Keratinocyte (primary cell): ENCODE measurements at regions not wholly inside any gene's neighbourhood (a gene's known extent, or its start where the extent isn't known, plus 50 kb on each side); places are given as distances from the start of the nearest gene placed in this dataset.

Source experiments
- DNase-seq: peaks from one replicate; pipeline ENCODE4 v3.0.0-alpha.2; 2011; ENCODE audit warnings: low read depth, missing footprints, low spot score
- FAIRE-seq: peaks from 2 replicates; lab custom pipeline; 2011; peaks lifted over from hg19 to GRCh38; lab: Jason Lieb, UNC
- H2AFZ ChIP-seq: 2 replicates; pipeline ENCODE4 v1.6.0; 2012; ENCODE audit warnings: low read length, control low read depth, inconsistent platforms; ENCODE audit not compliant: control insufficient read depth
- H3K27ac ChIP-seq: 2 replicates; pipeline ENCODE4 v1.5.1; 2011; ENCODE audit warnings: low read length; ENCODE audit not compliant: control insufficient read depth, insufficient read depth
- H3K27me3 ChIP-seq: 3 replicates; pipeline ENCODE4 v1.6.0; 2011; ENCODE audit warnings: low read length; ENCODE audit not compliant: control insufficient read depth, insufficient read depth; ENCODE audit errors: extremely low read depth
- H3K36me3 ChIP-seq, 2 experiments: 2 replicates in 1 of 2; 3 replicates in 1 of 2; pipeline ENCODE4 v1.5.1; 2011; ENCODE audit warnings: low read length in 2 of 2, mild to moderate bottlenecking in 1 of 2; ENCODE audit not compliant: control insufficient read depth in 2 of 2, insufficient read depth in 2 of 2; ENCODE audit errors: extremely low read depth in 1 of 2
- H3K4me1 ChIP-seq: 3 replicates; pipeline ENCODE4 v1.5.1; 2011; ENCODE audit warnings: low read length; ENCODE audit not compliant: control insufficient read depth, insufficient read depth; ENCODE audit errors: extremely low read depth
- H3K4me2 ChIP-seq: 3 replicates; pipeline ENCODE4 v1.6.0; 2011; ENCODE audit warnings: low read depth, low read length; ENCODE audit not compliant: control insufficient read depth, insufficient read depth; ENCODE audit errors: extremely low read depth
- H3K4me3 ChIP-seq, 3 experiments: fragments of 200-600 bp in 1 of 3; sonication (generic) in 1 of 3; 2 replicates in 2 of 3; 3 replicates in 1 of 3; pipeline ENCODE4 v1.5.1; 2011 to 2016; ENCODE audit warnings: low read length in 3 of 3, mild to moderate bottlenecking in 3 of 3, control low read depth in 2 of 3, inconsistent platforms in 1 of 3, low read depth in 1 of 3, mixed read lengths in 1 of 3, mixed run types in 1 of 3, moderate library complexity in 1 of 3; ENCODE audit not compliant: control insufficient read depth in 2 of 3, insufficient read depth in 2 of 3; ENCODE audit errors: extremely low read depth in 1 of 3
- H3K79me2 ChIP-seq: 2 replicates; pipeline ENCODE4 v1.6.0; 2012; ENCODE audit warnings: low read length; ENCODE audit not compliant: control insufficient read depth, insufficient read depth
- H3K9ac ChIP-seq: 3 replicates; pipeline ENCODE4 v1.6.0; 2011; ENCODE audit warnings: low read length; ENCODE audit not compliant: control insufficient read depth, insufficient read depth; ENCODE audit errors: extremely low read depth
- H3K9me1 ChIP-seq: 3 replicates; pipeline ENCODE4 v1.6.0; 2011; ENCODE audit warnings: low read length; ENCODE audit not compliant: control insufficient read depth, insufficient read depth; ENCODE audit errors: extremely low read depth
- H3K9me3 ChIP-seq: 2 replicates; pipeline ENCODE4 v1.5.1; 2012; ENCODE audit warnings: low read depth, low read length; ENCODE audit not compliant: control insufficient read depth
- H4K20me1 ChIP-seq: 3 replicates; pipeline ENCODE4 v1.6.0; 2011; ENCODE audit warnings: low read length; ENCODE audit not compliant: control insufficient read depth, insufficient read depth; ENCODE audit errors: extremely low read depth
- CTCF ChIP-seq, 3 experiments: IDR thresholded peaks in 1 of 3; conservative IDR thresholded peaks in 1 of 3; optimal IDR thresholded peaks in 1 of 3; 2 replicates in 2 of 3; 3 replicates in 1 of 3; pipeline versions ENCODE3 to v1.5.1; 2011; ENCODE audit warnings: low read length in 3 of 3, mild to moderate bottlenecking in 3 of 3, moderate library complexity in 2 of 3, control low read depth in 1 of 3, inconsistent platforms in 1 of 3; ENCODE audit not compliant: insufficient read depth in 2 of 3; ENCODE audit errors: extremely low read depth in 1 of 3
- EZH2 ChIP-seq: IDR thresholded peaks from one replicate; pipeline ENCODE4 v1.6.1; 2012; ENCODE audit warnings: inconsistent platforms, mild to moderate bottlenecking, low read length, moderate library complexity
- dilution Hi-C: fragments of 300-500 bp; cut with MboI; formaldehyde crosslinking; loops from one replicate; pipeline ENCODE4 v1.7.0; 2020; ENCODE audit warnings: low sequenced_read_pairs; ENCODE audit not compliant: extremely low pct_ligation_motif_present

- Histone ChIP-seq H3K27ac (no peak overlapping the region), H3K4me2 (no peak overlapping the region), H3K4me3 (no peak overlapping the region), H3K79me2 (no peaks in the 10 kb centered on the region), H3K27me3 (no peaks in the 10 kb centered on the region), H2AFZ (no peak overlapping the region), H3K9ac (no peak overlapping the region), H3K9me3 (no peaks in the 10 kb centered on the region), H3K4me1 (peaks cover 4% of the 10 kb centered on the region), H3K9me1 (no peaks in the 10 kb centered on the region), H4K20me1 (no peaks in the 10 kb centered on the region), H3K36me3 (no peaks in the 10 kb centered on the region)
- TF ChIP-seq CTCF (optimal IDR thresholded peaks at IDR 0.05 in 1 of 3, IDR thresholded peaks at IDR 0.05 in 1 of 3, conservative IDR thresholded peaks at IDR 0.05 in 1 of 3; ENCODE audit: extremely low read depth in 1 of 3, insufficient read depth in 2 of 3, low read length in 3 of 3) (no peak), EZH2 (no peak)
- no peak for DNase-seq
- dilution Hi-C loops: no loop called here
- peak; percentile 71 for FAIRE-seq
Measured at GRCh38 chr11:80495116-80495515, 1054.3 kb upstream of the TENM4 start.

DNA sequence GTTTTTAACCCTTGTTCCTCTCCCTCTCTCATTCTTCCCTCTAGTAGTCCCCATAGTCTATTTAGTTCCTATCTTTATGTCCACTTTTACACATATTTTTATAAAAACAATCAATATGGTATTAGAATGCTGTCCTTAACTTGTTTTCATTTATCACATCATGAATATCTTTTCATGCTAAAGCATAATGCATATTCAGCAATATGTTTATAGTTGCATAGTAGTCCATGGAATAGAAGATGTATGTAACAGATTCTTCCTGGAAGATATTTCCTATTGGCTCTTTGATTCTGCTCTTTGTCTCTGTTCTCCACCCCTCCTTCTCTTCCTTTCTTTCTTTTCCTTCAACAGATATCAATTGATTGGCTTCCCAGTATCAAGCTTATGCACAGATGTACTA is 1047.1 kb upstream of the TENM4 start:
- no peak overlapping the region for H2AFZ ChIP-seq
- dilution Hi-C loops: no loop called here
- H3K9ac ChIP-seq: no peak overlapping the region
- no peaks in the 10 kb centered on the region for H4K20me1 ChIP-seq
- H3K4me2 ChIP-seq: no peak overlapping the region
- no peaks in the 10 kb centered on the region for H3K27me3 ChIP-seq
- H3K9me1 ChIP-seq: no peaks in the 10 kb centered on the region
- H3K4me1 ChIP-seq: no peaks in the 10 kb centered on the region
- no peak for FAIRE-seq
- no peaks in the 10 kb centered on the region for H3K79me2 ChIP-seq
- no peaks in the 10 kb centered on the region for H3K9me3 ChIP-seq
- no peaks in the 10 kb centered on the region for H3K36me3 ChIP-seq
- no peak for TF ChIP-seq EZH2
- TF ChIP-seq CTCF (optimal IDR thresholded peaks at IDR 0.05 in 1 of 3, IDR thresholded peaks at IDR 0.05 in 1 of 3, conservative IDR thresholded peaks at IDR 0.05 in 1 of 3; ENCODE audit: extremely low read depth in 1 of 3, insufficient read depth in 2 of 3, low read length in 3 of 3): no peak
- DNase-seq: no peak
- H3K27ac ChIP-seq: no peak overlapping the region
- H3K4me3 ChIP-seq: no peak overlapping the region
